ENCODE measurements at regions not wholly inside any gene's neighbourhood (a gene's known extent, or its start where the extent isn't known, plus 50 kb on each side); places are given as distances from the start of the nearest gene placed in this dataset.

GRCh38 chr4:189062047-189062820 lies 878.4 kb upstream of the FRG1 start:
- Histone ChIP-seq H3K27ac (ENCODE audit: low read depth in 2 of 2, low read length in 2 of 2) (no peak overlapping the region), H3K9me3 (ENCODE audit: control insufficient read depth in 2 of 3, insufficient read depth in 1 of 3, low read length in 3 of 3) (no peaks in the 10 kb centered on the region), H3K9ac (ENCODE audit: low read length in 3 of 3) (no peak overlapping the region), H3K36me3 (ENCODE audit: control insufficient read depth in 2 of 3, insufficient read depth in 3 of 3, low read length in 3 of 3) (no peaks in the 10 kb centered on the region), H3K4me1 (ENCODE audit: control insufficient read depth in 2 of 3, insufficient read depth in 2 of 3, low read depth in 1 of 3, low read length in 3 of 3) (no peaks in the 10 kb centered on the region), H3K4me3 (ENCODE audit: low read length in 3 of 3) (no peak overlapping the region), H3K27me3 (ENCODE audit: control insufficient read depth, insufficient read depth, low read length) (no peaks in the 10 kb centered on the region)
- intact Hi-C loops (cut with DNase I) = no loop called here
- TF ChIP-seq CTCF (IDR thresholded peaks at IDR 0.05; ENCODE audit: borderline replicate concordance, extremely low read depth, insufficient read depth) = no peak
- no peak for FAIRE-seq
- DNase-seq = no peak

GRCh38 chr4:189069772-189070171 lies 870.9 kb upstream of the FRG1 start:
- no peak for FAIRE-seq
- H3K9me3 ChIP-seq (ENCODE audit: control insufficient read depth in 2 of 3, insufficient read depth in 1 of 3, low read length in 3 of 3) = no peaks in the 10 kb centered on the region
- no peak for TF ChIP-seq CTCF (IDR thresholded peaks at IDR 0.05; ENCODE audit: borderline replicate concordance, extremely low read depth, insufficient read depth)
- H3K27ac ChIP-seq (ENCODE audit: low read depth in 2 of 2, low read length in 2 of 2) = no peak overlapping the region
- no peaks in the 10 kb centered on the region for H3K36me3 ChIP-seq (ENCODE audit: control insufficient read depth in 2 of 3, insufficient read depth in 3 of 3, low read length in 3 of 3)
- intact Hi-C loops (cut with DNase I) = no loop called here
- H3K9ac ChIP-seq (ENCODE audit: low read length in 3 of 3) = no peak overlapping the region
- DNase-seq = no peak
- no peak overlapping the region for H3K4me3 ChIP-seq (ENCODE audit: low read length in 3 of 3)
- H3K4me1 ChIP-seq (ENCODE audit: control insufficient read depth in 2 of 3, insufficient read depth in 2 of 3, low read depth in 1 of 3, low read length in 3 of 3) = no peaks in the 10 kb centered on the region
- no peaks in the 10 kb centered on the region for H3K27me3 ChIP-seq (ENCODE audit: control insufficient read depth, insufficient read depth, low read length)

- no peaks in the 10 kb centered on the region for H3K4me1 ChIP-seq (ENCODE audit: control insufficient read depth in 2 of 3, insufficient read depth in 2 of 3, low read depth in 1 of 3, low read length in 3 of 3)
- H3K27ac ChIP-seq (ENCODE audit: low read depth in 2 of 2, low read length in 2 of 2) = no peak overlapping the region
- no peak overlapping the region for H3K4me3 ChIP-seq (ENCODE audit: low read length in 3 of 3)
- no peaks in the 10 kb centered on the region for H3K9me3 ChIP-seq (ENCODE audit: control insufficient read depth in 2 of 3, insufficient read depth in 1 of 3, low read length in 3 of 3)
- intact Hi-C loops (cut with DNase I) = no loop called here
- FAIRE-seq (no peak), DNase-seq (no peak)
- no peak overlapping the region for H3K9ac ChIP-seq (ENCODE audit: low read length in 3 of 3)
- TF ChIP-seq CTCF (IDR thresholded peaks at IDR 0.05; ENCODE audit: borderline replicate concordance, extremely low read depth, insufficient read depth) = no peak
- H3K27me3 ChIP-seq (ENCODE audit: control insufficient read depth, insufficient read depth, low read length) = no peaks in the 10 kb centered on the region
- no peaks in the 10 kb centered on the region for H3K36me3 ChIP-seq (ENCODE audit: control insufficient read depth in 2 of 3, insufficient read depth in 3 of 3, low read length in 3 of 3)
These were observed 869.4 kb upstream of the FRG1 start for GRCh38 chr4:189071241-189071640.

- Histone ChIP-seq H3K36me3 (ENCODE audit: control insufficient read depth in 2 of 3, insufficient read depth in 3 of 3, low read length in 3 of 3) (no peaks in the 10 kb centered on the region), H3K9ac (ENCODE audit: low read length in 3 of 3) (no peak overlapping the region), H3K27ac (ENCODE audit: low read depth in 2 of 2, low read length in 2 of 2) (no peak overlapping the region), H3K9me3 (ENCODE audit: control insufficient read depth in 2 of 3, insufficient read depth in 1 of 3, low read length in 3 of 3) (no peaks in the 10 kb centered on the region), H3K4me3 (ENCODE audit: low read length in 3 of 3) (no peak overlapping the region), H3K4me1 (ENCODE audit: control insufficient read depth in 2 of 3, insufficient read depth in 2 of 3, low read depth in 1 of 3, low read length in 3 of 3) (no peaks in the 10 kb centered on the region), H3K27me3 (ENCODE audit: control insufficient read depth, insufficient read depth, low read length) (no peaks in the 10 kb centered on the region)
- FAIRE-seq (no peak), DNase-seq (no peak)
- TF ChIP-seq CTCF (IDR thresholded peaks at IDR 0.05; ENCODE audit: borderline replicate concordance, extremely low read depth, insufficient read depth) = no peak
- intact Hi-C loops (cut with DNase I) = no loop called here
These were observed 866.9 kb upstream of the FRG1 start for GRCh38 chr4:189073739-189074138.
